Motor neuron (in vitro differentiated cells): ENCODE measurements at regions not wholly inside any gene's neighbourhood (a gene's known extent, or its start where the extent isn't known, plus 50 kb on each side); places are given as distances from the start of the nearest gene placed in this dataset.

Experiments used
- ATAC-seq, 8 experiments: fragments of 200-7000 bp; cut with Tn5 transposase; replicated peaks in 6 of 8; 2 replicates each; pipeline ENCODE4 v1.8.0; 2021; ENCODE audit warnings: mild to moderate bottlenecking in 8 of 8, moderate library complexity in 8 of 8
- H3K27ac ChIP-seq, 2 donors: fragments of 250-450 bp; sonication (Bioruptor Pico); 2 replicates each; pipeline ENCODE4 v1.9.0; 2021; ENCODE audit warnings: antibody characterized with exemption in 2 of 2, mild to moderate bottlenecking in 2 of 2, moderate library complexity in 1 of 2
- H3K4me1 ChIP-seq, 2 donors: fragments of 250-450 bp; sonication (Bioruptor Pico); replicated peaks in 1 of 2; 2 replicates each; pipeline ENCODE4 v1.6.1; 2021; ENCODE audit warnings: antibody characterized with exemption in 2 of 2, mild to moderate bottlenecking in 2 of 2, moderate library complexity in 1 of 2
- H3K4me3 ChIP-seq, 5 donors: fragments of 250-450 bp; sonication (Bioruptor Pico); 2 replicates each; pipeline ENCODE4 v1.9.0; 2021; ENCODE audit warnings: antibody characterized with exemption in 5 of 5, mild to moderate bottlenecking in 5 of 5, moderate library complexity in 4 of 5
- WGBS, 10 experiments: fragments of 450-650 bp; shearing (Covaris generic); methylation state at CpG; one replicate each; pipeline ENCODE4 v1.0.0; 2022; 5-methylcytosine and 5-hydroxymethylcytosine counted together
- in situ Hi-C, 9 experiments: fragments of 400-800 bp; cut with MboI; loops; one replicate each; pipeline ENCODE4 v1.15.0; 2021; ENCODE audit warnings: low sequenced_read_pairs in 9 of 9, low pct_unique_long_range_greater_than_20kb in 2 of 9; ENCODE audit not compliant: unreplicated experiment in 9 of 9

GRCh38 chr6:153858529-153858928 is 180.5 kb upstream of the OPRM1 start:
- WGBS, 10 experiments, result 0 to 95% (median 59%) methylated on average over 1 to 5 of the region's 5 CpGs; no CpG with 5 or more reads in 4 of the 10 experiments
- in situ Hi-C loops, result no loop called here
- no peak overlapping the region for H3K27ac ChIP-seq

GRCh38 chr6:153856929-153857376 is 182.1 kb upstream of the OPRM1 start:
- Histone ChIP-seq H3K27ac (no peak overlapping the region), H3K4me3 (no peak overlapping the region), H3K4me1 (peaks cover 0 to 7% of the 10 kb centered on the region in 2 donors)
- ATAC-seq, result no peak
- in situ Hi-C loops, result no loop called here
- WGBS, 10 experiments, result 33 to 80% (median 67%) methylated on average over 1 to 2 of the region's 24 CpGs; no CpG with 5 or more reads in 7 of the 10 experiments

More at GRCh38 chr6:153858529-153858928, 180.5 kb upstream of the OPRM1 start:
- Histone ChIP-seq H3K4me3 (no peak overlapping the region), H3K4me1 (peaks cover 0 to 5% of the 10 kb centered on the region in 2 donors)
- no peak for ATAC-seq

GRCh38 chr6:153852481-153852880 is 186.6 kb upstream of the OPRM1 start:
- in situ Hi-C loops, result no loop called here
- Histone ChIP-seq H3K4me3 (no peak overlapping the region), H3K27ac (no peak overlapping the region), H3K4me1 (peaks cover 0 to 7% of the 10 kb centered on the region in 2 donors)
- WGBS, 10 experiments, result 8 to 83% (median 36%) methylated on average over 2 of the region's 2 CpGs; no CpG with 5 or more reads in 4 of the 10 experiments
- no peak for ATAC-seq

GRCh38 chr6:153852034-153852433 is 187.0 kb upstream of the OPRM1 start:
- no peak overlapping the region for H3K4me3 ChIP-seq
- WGBS, 10 experiments, result 13 to 100% (median 92%) methylated on average over 1 to 3 of the region's 3 CpGs; no CpG with 5 or more reads in 2 of the 10 experiments
- H3K4me1 ChIP-seq, result peaks cover 0 to 7% of the 10 kb centered on the region in 2 donors
- in situ Hi-C loops, result no loop called here
- H3K27ac ChIP-seq, result no peak overlapping the region
- no peak for ATAC-seq

- H3K4me1 ChIP-seq, result peaks cover 0 to 7% of the 10 kb centered on the region in 2 donors
- H3K4me3 ChIP-seq, result no peak overlapping the region
- H3K27ac ChIP-seq, result no peak overlapping the region
- no peak for ATAC-seq
- WGBS, 10 experiments, result 0 to 100% (median 63%) methylated on average over 1 of the region's 1 CpG; no CpG with 5 or more reads in 4 of the 10 experiments
- in situ Hi-C loops, result no loop called here
These were observed 189.8 kb upstream of the OPRM1 start for GRCh38 chr6:153849072-153849779.

- Histone ChIP-seq H3K4me3 (no peak overlapping the region), H3K4me1 (peaks cover 0 to 12% of the 10 kb centered on the region in 2 donors), H3K27ac (no peak overlapping the region)
- ATAC-seq, result no peak
- in situ Hi-C loops, result no loop called here
- 0 to 82% (median 66%) methylated on average over 2 to 4 of the region's 4 CpGs for WGBS, 10 experiments
These were observed 195.6 kb upstream of the OPRM1 start for GRCh38 chr6:153843420-153843819.

GRCh38 chr6:153842491-153842890 is 196.5 kb upstream of the OPRM1 start:
- WGBS, 10 experiments, result 0 to 95% (median 75%) methylated on average over 1 to 9 of the region's 9 CpGs
- Histone ChIP-seq H3K4me3 (no peak overlapping the region), H3K4me1 (peaks cover 0 to 12% of the 10 kb centered on the region in 2 donors), H3K27ac (no peak overlapping the region)
- in situ Hi-C loops, result no loop called here
- ATAC-seq, result no peak

GRCh38 chr6:153840039-153840850 is 198.8 kb upstream of the OPRM1 start:
- in situ Hi-C loops, result no loop called here
- peak in 5 of 8 experiments; percentile 82 to 97 (median 90) for ATAC-seq
- 0 to 100% (median 56%) methylated on average over 1 to 3 of the region's 3 CpGs; no CpG with 5 or more reads in 3 of the 10 experiments for WGBS, 10 experiments
- H3K27ac ChIP-seq, result no peak overlapping the region
- H3K4me1 ChIP-seq, result peaks cover 0 to 12% of the 10 kb centered on the region in 2 donors
- no peak overlapping the region for H3K4me3 ChIP-seq

GRCh38 chr6:153832543-153832942 is 206.5 kb upstream of the OPRM1 start:
- in situ Hi-C loops, result no loop called here
- no peak for ATAC-seq
- peaks cover 0 to 6% of the 10 kb centered on the region in 2 donors for H3K4me1 ChIP-seq
- WGBS, 10 experiments, result 0 to 100% (median 92%) methylated on average over 1 to 6 of the region's 9 CpGs; no CpG with 5 or more reads in 3 of the 10 experiments
- H3K27ac ChIP-seq, result no peak overlapping the region
- H3K4me3 ChIP-seq, result no peak overlapping the region

GRCh38 chr6:153831350-153832078 is 207.5 kb upstream of the OPRM1 start:
- no peak overlapping the region for H3K27ac ChIP-seq
- WGBS, 10 experiments, result 0 to 100% (median 62%) methylated on average over 1 to 5 of the region's 5 CpGs
- peaks cover 0 to 6% of the 10 kb centered on the region in 2 donors for H3K4me1 ChIP-seq
- ATAC-seq, result no peak
- in situ Hi-C loops, result no loop called here
- H3K4me3 ChIP-seq, result no peak overlapping the region

- peak in 5 of 8 experiments; percentile 39 to 89 (median 80) for ATAC-seq
- Histone ChIP-seq H3K27ac (no peak overlapping the region), H3K4me3 (no peak overlapping the region)
These were observed 221.9 kb upstream of the OPRM1 start for GRCh38 chr6:153817173-153817572.

GRCh38 chr6:153816366-153816765 is 222.7 kb upstream of the OPRM1 start:
- Histone ChIP-seq H3K27ac (no peak overlapping the region), H3K4me3 (no peak overlapping the region), H3K4me1 (peaks cover 0 to 8% of the 10 kb centered on the region in 2 donors)
- in situ Hi-C loops, result no loop called here
- 0 to 76% (median 58%) methylated on average over 2 to 3 of the region's 3 CpGs; no CpG with 5 or more reads in 3 of the 10 experiments for WGBS, 10 experiments
- peak in 1 of 8 experiments; percentile 37 for ATAC-seq

More at GRCh38 chr6:153817173-153817572, 221.9 kb upstream of the OPRM1 start:
- WGBS, 10 experiments, result 17 to 100% (median 83%) methylated on average over 1 to 3 of the region's 3 CpGs; no CpG with 5 or more reads in 1 of the 10 experiments
- H3K4me1 ChIP-seq, result peaks cover 0 to 8% of the 10 kb centered on the region in 2 donors
- in situ Hi-C loops, result no loop called here
